ENCODE measurements at regions not wholly inside any gene's neighbourhood (a gene's known extent, or its start where the extent isn't known, plus 50 kb on each side); places are given as distances from the start of the nearest gene placed in this dataset.

GRCh38 chr4:134551348-134551747 is 349.8 kb upstream of the PABPC4L start:
- Histone ChIP-seq H3K36me3 (no peaks in the 10 kb centered on the region), H3K27me3 (no peaks in the 10 kb centered on the region), H3K27ac (no peak overlapping the region), H3K9me3 (no peaks in the 10 kb centered on the region), H3K4me3 (no peak overlapping the region), H3K4me1 (no peaks in the 10 kb centered on the region)
- 78 to 87% methylated on average over 2 of the region's 2 CpGs for WGBS, 2 donors
- no peak for TF ChIP-seq CTCF (IDR thresholded peaks at IDR 0.05)
- DNase-seq: no peak
- intact Hi-C loops (cut with DNase I): no loop called here
- no peak for ATAC-seq
- FAIRE-seq: no peak

GRCh38 chr4:134548052-134548628 is 346.6 kb upstream of the PABPC4L start:
- no peaks in the 10 kb centered on the region for H3K9me3 ChIP-seq
- TF ChIP-seq CTCF (IDR thresholded peaks at IDR 0.05): no peak
- intact Hi-C loops (cut with DNase I): no loop called here
- no peaks in the 10 kb centered on the region for H3K4me1 ChIP-seq
- FAIRE-seq: no peak
- H3K27ac ChIP-seq: no peak overlapping the region
- no peak for ATAC-seq
- H3K36me3 ChIP-seq: no peaks in the 10 kb centered on the region
- no peak for DNase-seq
- H3K27me3 ChIP-seq: no peaks in the 10 kb centered on the region
- H3K4me3 ChIP-seq: no peak overlapping the region

- intact Hi-C loops (cut with DNase I): no loop called here
- WGBS, 2 donors: 84 to 92% methylated on average over 15 of the region's 15 CpGs
- no peak for TF ChIP-seq CTCF (IDR thresholded peaks at IDR 0.05)
- no peak for ATAC-seq
- no peaks in the 10 kb centered on the region for H3K27me3 ChIP-seq
- no peak overlapping the region for H3K4me3 ChIP-seq
- DNase-seq: peak in 1 of 6 donors; percentile 28
- H3K27ac ChIP-seq: no peak overlapping the region
- no peak for FAIRE-seq
- no peaks in the 10 kb centered on the region for H3K9me3 ChIP-seq
- H3K36me3 ChIP-seq: no peaks in the 10 kb centered on the region
- H3K4me1 ChIP-seq: no peaks in the 10 kb centered on the region
Observed at GRCh38 chr4:134546279-134546678, 344.7 kb upstream of the PABPC4L start.

GRCh38 chr4:134544303-134544770 is 342.7 kb upstream of the PABPC4L start:
- Histone ChIP-seq H3K27ac (no peak overlapping the region), H3K36me3 (no peaks in the 10 kb centered on the region), H3K9me3 (no peaks in the 10 kb centered on the region), H3K27me3 (no peaks in the 10 kb centered on the region), H3K4me1 (no peaks in the 10 kb centered on the region), H3K4me3 (no peak overlapping the region)
- DNase-seq: no peak
- intact Hi-C loops (cut with DNase I): no loop called here
- TF ChIP-seq CTCF (IDR thresholded peaks at IDR 0.05): no peak
- peak in 1 of 4 donors; percentile 25 for ATAC-seq
- 29 to 30% methylated on average over 2 of the region's 2 CpGs for WGBS, 2 donors
- FAIRE-seq: no peak

GRCh38 chr4:134540588-134540987 is 339.0 kb upstream of the PABPC4L start:
- no peak overlapping the region for H3K27ac ChIP-seq
- no peak for FAIRE-seq
- no peaks in the 10 kb centered on the region for H3K36me3 ChIP-seq
- intact Hi-C loops (cut with DNase I): no loop called here
- ATAC-seq: no peak
- no peaks in the 10 kb centered on the region for H3K9me3 ChIP-seq
- no peak for TF ChIP-seq CTCF (IDR thresholded peaks at IDR 0.05)
- no peaks in the 10 kb centered on the region for H3K4me1 ChIP-seq
- no peaks in the 10 kb centered on the region for H3K27me3 ChIP-seq
- DNase-seq: no peak
- 75 to 80% methylated on average over 2 of the region's 2 CpGs for WGBS, 2 donors
- no peak overlapping the region for H3K4me3 ChIP-seq

Data from pancreas (tissue), 10 donors.